ACC112 (cell line): ENCODE measurements at regions not wholly inside any gene's neighbourhood (a gene's known extent, or its start where the extent isn't known, plus 50 kb on each side); places are given as distances from the start of the nearest gene placed in this dataset.

Source experiments
- H2AFZ ChIP-seq: fragments of 200-600 bp; sonication (generic); one replicate; pipeline ENCODE4 v1.6.0; 2017; ENCODE audit warnings: antibody characterized with exemption, low read length; ENCODE audit not compliant: unreplicated experiment
- H3K27ac ChIP-seq: fragments of 200-600 bp; sonication (generic); 2 replicates; pipeline ENCODE4 v1.5.1; 2014; ENCODE audit warnings: low read depth, mild to moderate bottlenecking, antibody characterized with exemption, low read length, moderate library complexity
- H3K27me3 ChIP-seq: fragments of 200-600 bp; sonication (generic); 2 replicates; pipeline ENCODE4 v1.6.1; 2014; ENCODE audit warnings: mild to moderate bottlenecking, antibody characterized with exemption, low read length, moderate library complexity, mixed read lengths; ENCODE audit not compliant: insufficient read depth
- H3K36me3 ChIP-seq: fragments of 200-600 bp; sonication (generic); 2 replicates; pipeline ENCODE4 v1.6.1; 2016; ENCODE audit warnings: mild to moderate bottlenecking, antibody characterized with exemption, low read length, moderate library complexity, mixed read lengths; ENCODE audit not compliant: insufficient read depth
- H3K4me1 ChIP-seq: fragments of 200-600 bp; sonication (generic); one replicate; pipeline ENCODE4 v1.6.1; 2016; ENCODE audit warnings: low read length, mixed read lengths; ENCODE audit not compliant: insufficient read depth, unreplicated experiment, control insufficient read depth
- H3K4me3 ChIP-seq: fragments of 200-600 bp; sonication (generic); 2 replicates; pipeline ENCODE4 v1.5.1; 2014; ENCODE audit warnings: mild to moderate bottlenecking, low read depth, low read length
- H3K79me2 ChIP-seq: fragments of 200-600 bp; sonication (generic); one replicate; pipeline ENCODE4 v1.6.0; 2016; ENCODE audit warnings: low read length; ENCODE audit not compliant: control insufficient read depth, unreplicated experiment, insufficient read depth

- Histone ChIP-seq H2AFZ (no peak overlapping the region), H3K4me3 (no peak overlapping the region), H3K4me1 (no peaks in the 10 kb centered on the region), H3K36me3 (no peaks in the 10 kb centered on the region), H3K27me3 (no peaks in the 10 kb centered on the region), H3K27ac (no peak overlapping the region), H3K79me2 (no peaks in the 10 kb centered on the region)
These were observed 334.8 kb upstream of the FAR2 start for GRCh38 chr12:28814246-28814645.

GRCh38 chr12:28817524-28817923 lies 331.6 kb upstream of the FAR2 start:
- Histone ChIP-seq H3K4me1 (no peaks in the 10 kb centered on the region), H3K36me3 (no peaks in the 10 kb centered on the region), H3K4me3 (no peak overlapping the region)

GRCh38 chr12:28824193-28824846 lies 324.8 kb upstream of the FAR2 start:
- H3K27me3 ChIP-seq = peaks cover 3% of the 10 kb centered on the region; the same call in 1 of the 2 replicates
- no peak overlapping the region for H3K4me3 ChIP-seq
- H3K36me3 ChIP-seq = no peaks in the 10 kb centered on the region
- no peaks in the 10 kb centered on the region for H3K79me2 ChIP-seq
- H2AFZ ChIP-seq = no peak overlapping the region
- H3K27ac ChIP-seq = no peak overlapping the region
- no peaks in the 10 kb centered on the region for H3K4me1 ChIP-seq

More at GRCh38 chr12:28817524-28817923, 331.6 kb upstream of the FAR2 start:
- Histone ChIP-seq H2AFZ (no peak overlapping the region), H3K79me2 (no peaks in the 10 kb centered on the region), H3K27me3 (no peaks in the 10 kb centered on the region), H3K27ac (no peak overlapping the region)

GRCh38 chr12:28824849-28825248 lies 324.2 kb upstream of the FAR2 start:
- H3K4me1 ChIP-seq = no peaks in the 10 kb centered on the region
- H3K36me3 ChIP-seq = no peaks in the 10 kb centered on the region
- H3K27ac ChIP-seq = no peak overlapping the region
- no peak overlapping the region for H3K4me3 ChIP-seq
- no peak overlapping the region for H2AFZ ChIP-seq
- H3K79me2 ChIP-seq = no peaks in the 10 kb centered on the region
- peaks cover 3% of the 10 kb centered on the region; the same call in 1 of the 2 replicates for H3K27me3 ChIP-seq

GRCh38 chr12:28826766-28827165 lies 322.3 kb upstream of the FAR2 start:
- no peaks in the 10 kb centered on the region for H3K79me2 ChIP-seq
- H3K27me3 ChIP-seq = peaks cover 3% of the 10 kb centered on the region; the same call in 1 of the 2 replicates
- no peak overlapping the region for H3K4me3 ChIP-seq
- H3K4me1 ChIP-seq = no peaks in the 10 kb centered on the region
- no peaks in the 10 kb centered on the region for H3K36me3 ChIP-seq
- H3K27ac ChIP-seq = no peak overlapping the region
- H2AFZ ChIP-seq = no peak overlapping the region

- no peaks in the 10 kb centered on the region for H3K4me1 ChIP-seq
- no peaks in the 10 kb centered on the region for H3K36me3 ChIP-seq
- H3K4me3 ChIP-seq = no peak overlapping the region
- no peaks in the 10 kb centered on the region for H3K79me2 ChIP-seq
- no peak overlapping the region for H2AFZ ChIP-seq
- no peak overlapping the region for H3K27ac ChIP-seq
- H3K27me3 ChIP-seq = peaks cover 3% of the 10 kb centered on the region; the same call in 1 of the 2 replicates
These were observed 321.2 kb upstream of the FAR2 start for GRCh38 chr12:28827861-28828260.

- Histone ChIP-seq H3K4me3 (no peak overlapping the region), H3K36me3 (no peaks in the 10 kb centered on the region), H2AFZ (no peak overlapping the region), H3K79me2 (no peaks in the 10 kb centered on the region), H3K27me3 (peaks cover 3% of the 10 kb centered on the region; the same call in 1 of the 2 replicates), H3K27ac (no peak overlapping the region), H3K4me1 (no peaks in the 10 kb centered on the region)
These were observed 320.8 kb upstream of the FAR2 start for GRCh38 chr12:28828318-28828717.

GRCh38 chr12:28830491-28830890 lies 318.6 kb upstream of the FAR2 start:
- no peaks in the 10 kb centered on the region for H3K4me1 ChIP-seq
- no peaks in the 10 kb centered on the region for H3K27me3 ChIP-seq
- H2AFZ ChIP-seq = no peak overlapping the region
- H3K4me3 ChIP-seq = no peak overlapping the region
- no peaks in the 10 kb centered on the region for H3K79me2 ChIP-seq
- no peak overlapping the region for H3K27ac ChIP-seq
- no peaks in the 10 kb centered on the region for H3K36me3 ChIP-seq

GRCh38 chr12:28844718-28845117 lies 304.4 kb upstream of the FAR2 start:
- H3K36me3 ChIP-seq = no peaks in the 10 kb centered on the region

GRCh38 chr12:28851781-28852180 lies 297.3 kb upstream of the FAR2 start:
- no peaks in the 10 kb centered on the region for H3K36me3 ChIP-seq
- H3K79me2 ChIP-seq = no peaks in the 10 kb centered on the region
- H3K27ac ChIP-seq = no peak overlapping the region
- no peak overlapping the region for H2AFZ ChIP-seq
- H3K27me3 ChIP-seq = no peaks in the 10 kb centered on the region
- no peak overlapping the region for H3K4me3 ChIP-seq
- H3K4me1 ChIP-seq = no peaks in the 10 kb centered on the region

More at GRCh38 chr12:28844718-28845117, 304.4 kb upstream of the FAR2 start:
- H3K4me3 ChIP-seq = no peak overlapping the region
- H3K27me3 ChIP-seq = no peaks in the 10 kb centered on the region
- no peaks in the 10 kb centered on the region for H3K4me1 ChIP-seq
- H3K79me2 ChIP-seq = no peaks in the 10 kb centered on the region
- no peak overlapping the region for H2AFZ ChIP-seq
- no peak overlapping the region for H3K27ac ChIP-seq

GRCh38 chr12:28855761-28856310 lies 293.2 kb upstream of the FAR2 start:
- H3K79me2 ChIP-seq = no peaks in the 10 kb centered on the region
- no peaks in the 10 kb centered on the region for H3K27me3 ChIP-seq
- no peaks in the 10 kb centered on the region for H3K4me1 ChIP-seq
- no peak overlapping the region for H2AFZ ChIP-seq
- no peak overlapping the region for H3K27ac ChIP-seq
- no peaks in the 10 kb centered on the region for H3K36me3 ChIP-seq
- no peak overlapping the region for H3K4me3 ChIP-seq
